Neural cell (in vitro differentiated cells): ENCODE measurements at regions not wholly inside any gene's neighbourhood (a gene's known extent, or its start where the extent isn't known, plus 50 kb on each side); places are given as distances from the start of the nearest gene placed in this dataset.

ENCODE experiments used
- H2AFZ ChIP-seq: fragments of 200-600, 300-800 bp; sonication (generic), shearing (Covaris generic); 2 replicates; pipeline ENCODE4 v1.6.0; 2014; ENCODE audit warnings: low read depth, mild to moderate bottlenecking, antibody characterized with exemption, low read length, moderate library complexity
- H3F3A ChIP-seq: fragments of 200-600 bp; shearing (Covaris generic); 2 replicates; pipeline ENCODE4 v1.6.1; 2016; ENCODE audit warnings: mild to moderate bottlenecking, moderate library complexity, mixed read lengths, antibody characterized with exemption, low read length; ENCODE audit not compliant: insufficient read depth, poor library complexity, severe bottlenecking
- H3K27ac ChIP-seq: fragments of 200-600, 300-800 bp; sonication (generic), shearing (Covaris generic); 2 replicates; pipeline ENCODE4 v1.5.1; 2014; ENCODE audit warnings: mild to moderate bottlenecking, low read length, moderate library complexity
- H3K27me3 ChIP-seq: fragments of 300-800, 200-600 bp; sonication (generic), shearing (Covaris generic); 2 replicates; pipeline ENCODE4 v1.6.0; 2014; ENCODE audit warnings: mild to moderate bottlenecking, low read depth, low read length, moderate library complexity; ENCODE audit not compliant: insufficient read depth
- H3K36me3 ChIP-seq: fragments of 300-800, 200-600 bp; sonication (generic), shearing (Covaris generic); 2 replicates; pipeline ENCODE4 v1.5.1; 2014; ENCODE audit warnings: mild to moderate bottlenecking, antibody characterized with exemption, low read length, moderate library complexity; ENCODE audit not compliant: insufficient read depth
- H3K4me2 ChIP-seq: fragments of 300-800, 200-600 bp; sonication (generic), shearing (Covaris generic); 2 replicates; pipeline ENCODE4 v1.6.0; 2014; ENCODE audit warnings: mild to moderate bottlenecking, low read length
- H3K4me3 ChIP-seq: fragments of 300-800, 200-600 bp; sonication (generic), shearing (Covaris generic); 2 replicates; pipeline ENCODE4 v1.5.1; 2014; ENCODE audit warnings: mild to moderate bottlenecking, low read length, moderate library complexity
- H3K79me2 ChIP-seq: fragments of 200-600 bp; shearing (Covaris generic); replicated peaks from 2 replicates; pipeline ENCODE4 v1.6.0; 2014; ENCODE audit warnings: mild to moderate bottlenecking, low read length, moderate library complexity; ENCODE audit not compliant: insufficient read depth
- H3K9ac ChIP-seq: fragments of 300-800, 200-600 bp; sonication (generic), shearing (Covaris generic); 2 replicates; pipeline ENCODE4 v1.6.1; 2016; ENCODE audit warnings: mild to moderate bottlenecking, low read length, mixed read lengths
- H3K9me2 ChIP-seq: fragments of 200-600 bp; shearing (Covaris generic); 2 replicates; pipeline ENCODE4 v1.6.1; 2016; ENCODE audit warnings: mild to moderate bottlenecking, low read length, mixed read lengths; ENCODE audit not compliant: insufficient read depth
- H3K9me3 ChIP-seq: fragments of 200-600, 300-800 bp; sonication (generic), shearing (Covaris generic); 2 replicates; pipeline ENCODE4 v1.6.1; 2016; ENCODE audit warnings: mild to moderate bottlenecking, mixed run types, low read length, moderate library complexity, mixed read lengths
- H4K20me1 ChIP-seq: fragments of 200-600 bp; shearing (Covaris generic); 2 replicates; pipeline ENCODE4 v1.6.1; 2016; ENCODE audit warnings: mild to moderate bottlenecking, mixed run types; ENCODE audit not compliant: insufficient read depth
- EP300 ChIP-seq: fragments of 450-650 bp; conservative IDR thresholded peaks from 2 replicates; pipeline ENCODE4 v1.6.1; 2014; ENCODE audit warnings: antibody characterized with exemption, mild to moderate bottlenecking, moderate library complexity; ENCODE audit not compliant: poor library complexity, severe bottlenecking
- EZH2 ChIP-seq: fragments of 200-600, 300-800 bp; shearing (Covaris generic), sonication (generic); IDR thresholded peaks from 2 replicates; pipeline ENCODE4 v1.6.1; 2014; ENCODE audit warnings: antibody characterized with exemption, low read length, borderline replicate concordance, mild to moderate bottlenecking; ENCODE audit not compliant: insufficient read depth, poor library complexity, severe bottlenecking
- MXI1 ChIP-seq: fragments of 450-650 bp; conservative IDR thresholded peaks from 2 replicates; pipeline ENCODE4 v1.6.1; 2014; ENCODE audit warnings: antibody characterized with exemption, mild to moderate bottlenecking; ENCODE audit not compliant: poor library complexity, severe bottlenecking
- POLR2AphosphoS5 ChIP-seq: IDR thresholded peaks from 2 replicates; pipeline ENCODE4 v1.6.1; 2012
- RAD21 ChIP-seq: fragments of 450-650 bp; conservative IDR thresholded peaks from 2 replicates; pipeline ENCODE4 v1.6.1; 2014; ENCODE audit warnings: antibody characterized with exemption, mild to moderate bottlenecking, moderate library complexity
- REST ChIP-seq: IDR thresholded peaks from 2 replicates; pipeline ENCODE4 v1.6.1; 2012; ENCODE audit warnings: borderline replicate concordance
- SMC3 ChIP-seq: fragments of 450-650 bp; conservative IDR thresholded peaks from 2 replicates; pipeline ENCODE4 v1.6.1; 2014; ENCODE audit warnings: antibody characterized with exemption, mild to moderate bottlenecking, moderate library complexity; ENCODE audit not compliant: poor library complexity
- TAF1 ChIP-seq: IDR thresholded peaks from 2 replicates; pipeline ENCODE4 v1.6.1; 2012; ENCODE audit warnings: low read depth
- TF ChIP-seq, protein P1 (sequence below): fragments of 450-650 bp; IDR thresholded peaks from 2 replicates; pipeline ENCODE4 v1.5.1; 2014; ENCODE audit warnings: antibody characterized with exemption, mild to moderate bottlenecking, moderate library complexity; ENCODE audit not compliant: poor library complexity, severe bottlenecking

- TF ChIP-seq, protein P1, sequence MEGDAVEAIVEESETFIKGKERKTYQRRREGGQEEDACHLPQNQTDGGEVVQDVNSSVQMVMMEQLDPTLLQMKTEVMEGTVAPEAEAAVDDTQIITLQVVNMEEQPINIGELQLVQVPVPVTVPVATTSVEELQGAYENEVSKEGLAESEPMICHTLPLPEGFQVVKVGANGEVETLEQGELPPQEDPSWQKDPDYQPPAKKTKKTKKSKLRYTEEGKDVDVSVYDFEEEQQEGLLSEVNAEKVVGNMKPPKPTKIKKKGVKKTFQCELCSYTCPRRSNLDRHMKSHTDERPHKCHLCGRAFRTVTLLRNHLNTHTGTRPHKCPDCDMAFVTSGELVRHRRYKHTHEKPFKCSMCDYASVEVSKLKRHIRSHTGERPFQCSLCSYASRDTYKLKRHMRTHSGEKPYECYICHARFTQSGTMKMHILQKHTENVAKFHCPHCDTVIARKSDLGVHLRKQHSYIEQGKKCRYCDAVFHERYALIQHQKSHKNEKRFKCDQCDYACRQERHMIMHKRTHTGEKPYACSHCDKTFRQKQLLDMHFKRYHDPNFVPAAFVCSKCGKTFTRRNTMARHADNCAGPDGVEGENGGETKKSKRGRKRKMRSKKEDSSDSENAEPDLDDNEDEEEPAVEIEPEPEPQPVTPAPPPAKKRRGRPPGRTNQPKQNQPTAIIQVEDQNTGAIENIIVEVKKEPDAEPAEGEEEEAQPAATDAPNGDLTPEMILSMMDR = no peak
- TF ChIP-seq REST (no peak), EZH2 (no peak), RAD21 (no peak), MXI1 (no peak)
- Histone ChIP-seq H3K9ac (no peak overlapping the region), H3K9me2 (no peaks in the 10 kb centered on the region), H3K4me2 (no peak overlapping the region), H3K27ac (no peak overlapping the region), H3K27me3 (no peaks in the 10 kb centered on the region), H2AFZ (no peak overlapping the region), H3K4me3 (no peak overlapping the region), H4K20me1 (no peaks in the 10 kb centered on the region), H3K36me3 (no peaks in the 10 kb centered on the region), H3F3A (no peaks in the 10 kb centered on the region), H3K9me3 (no peaks in the 10 kb centered on the region), H3K79me2 (no peaks in the 10 kb centered on the region)
These were observed 465.0 kb downstream of the KCTD8 start for GRCh38 chr4:43983610-43984009.

- no peaks in the 10 kb centered on the region for H4K20me1 ChIP-seq
- no peak overlapping the region for H3K9ac ChIP-seq
- no peak overlapping the region for H3K27ac ChIP-seq
- H3K79me2 ChIP-seq = no peaks in the 10 kb centered on the region
- H3K4me2 ChIP-seq = no peak overlapping the region
- H3K9me3 ChIP-seq = no peaks in the 10 kb centered on the region
- H3F3A ChIP-seq = no peaks in the 10 kb centered on the region
- no peaks in the 10 kb centered on the region for H3K27me3 ChIP-seq
- H3K4me3 ChIP-seq = no peak overlapping the region
- no peak overlapping the region for H2AFZ ChIP-seq
- no peaks in the 10 kb centered on the region for H3K36me3 ChIP-seq
- H3K9me2 ChIP-seq = no peaks in the 10 kb centered on the region
- TF ChIP-seq EP300 (no peak), MXI1 (no peak), SMC3 (no peak), REST (no peak), TAF1 (no peak), POLR2AphosphoS5 (no peak), RAD21 (no peak), EZH2 (no peak)
- TF ChIP-seq, protein P1 = no peak
These were observed 461.2 kb downstream of the KCTD8 start for GRCh38 chr4:43987331-43987944.
